SK-MEL-5 (cell line): ENCODE measurements at regions not wholly inside any gene's neighbourhood (a gene's known extent, or its start where the extent isn't known, plus 50 kb on each side); places are given as distances from the start of the nearest gene placed in this dataset.
A peak's percentile ranks its signal among the peaks of the same experiment; 100 is the strongest.
"Not testable (repeated sequence)": the region's sequence is repeated elsewhere in the genome, so short reads cannot be mapped to it uniquely, and the experiment has no call there.

Source experiments
- DNase-seq: peaks from one replicate; pipeline ENCODE4 v3.0.0-alpha.2; 2016; ENCODE audit warnings: low read depth, low spot score
- in situ Hi-C: cut with HindIII; loops from 2 replicates; pipeline ENCODE4 v1.10.0; 2016; ENCODE audit warnings: low sequenced_read_pairs, high pct_unique_total_duplicates, low pct_unique_long_range_greater_than_20kb

DNA sequence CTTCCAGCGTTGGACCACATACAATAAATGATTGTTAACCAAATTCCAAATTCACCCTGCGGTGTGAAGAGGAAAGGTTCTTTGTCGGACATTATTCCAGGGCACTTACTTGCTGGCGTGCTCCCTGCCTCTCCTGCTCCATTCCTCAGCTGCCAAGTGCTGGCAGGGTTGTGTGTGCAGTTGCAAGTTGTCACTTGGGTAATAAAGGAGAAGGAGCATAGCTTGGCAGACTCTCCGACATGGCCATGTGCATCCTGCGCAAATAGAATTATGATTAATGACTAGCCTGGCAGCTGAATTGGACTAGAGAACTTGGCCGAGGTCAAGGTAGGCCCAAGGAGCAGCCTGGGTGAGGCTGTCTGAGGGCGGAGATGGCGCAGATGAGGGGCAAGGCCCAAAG lies 92.3 kb upstream of the ELMO1 start:
- in situ Hi-C loops = no loop called here
- DNase-seq = no peak

DNA sequence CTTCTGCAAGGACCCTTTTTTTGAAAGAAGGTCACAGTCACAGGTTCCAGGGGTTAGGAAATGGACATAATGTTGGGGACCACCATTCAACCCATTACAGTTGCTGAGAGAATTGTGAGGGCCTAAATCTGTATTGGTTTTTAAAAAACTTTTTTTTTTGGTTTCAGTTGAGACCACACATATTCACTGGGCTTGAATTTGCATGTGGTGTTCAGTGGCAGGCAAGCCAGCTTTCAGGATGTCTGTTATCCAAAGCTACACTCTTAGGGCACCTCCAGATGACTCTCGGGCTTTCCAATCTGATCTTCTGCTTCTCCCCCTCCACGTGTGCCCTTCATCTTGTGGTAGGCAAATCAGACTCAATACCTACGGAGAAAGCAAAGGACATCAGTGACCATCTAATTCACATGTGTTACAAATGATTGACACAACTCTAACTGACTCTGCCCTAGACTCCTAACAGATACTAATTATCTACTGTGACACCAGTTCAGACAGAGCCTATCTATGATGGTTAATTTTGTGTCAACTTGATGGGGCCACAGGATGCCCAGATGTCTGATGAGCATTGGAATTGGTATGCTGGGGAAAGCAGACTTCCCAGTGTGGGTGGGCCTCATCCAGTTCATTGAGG lies 93.3 kb upstream of the ELMO1 start:
- in situ Hi-C loops = no loop called here
- DNase-seq = no peak

DNA sequence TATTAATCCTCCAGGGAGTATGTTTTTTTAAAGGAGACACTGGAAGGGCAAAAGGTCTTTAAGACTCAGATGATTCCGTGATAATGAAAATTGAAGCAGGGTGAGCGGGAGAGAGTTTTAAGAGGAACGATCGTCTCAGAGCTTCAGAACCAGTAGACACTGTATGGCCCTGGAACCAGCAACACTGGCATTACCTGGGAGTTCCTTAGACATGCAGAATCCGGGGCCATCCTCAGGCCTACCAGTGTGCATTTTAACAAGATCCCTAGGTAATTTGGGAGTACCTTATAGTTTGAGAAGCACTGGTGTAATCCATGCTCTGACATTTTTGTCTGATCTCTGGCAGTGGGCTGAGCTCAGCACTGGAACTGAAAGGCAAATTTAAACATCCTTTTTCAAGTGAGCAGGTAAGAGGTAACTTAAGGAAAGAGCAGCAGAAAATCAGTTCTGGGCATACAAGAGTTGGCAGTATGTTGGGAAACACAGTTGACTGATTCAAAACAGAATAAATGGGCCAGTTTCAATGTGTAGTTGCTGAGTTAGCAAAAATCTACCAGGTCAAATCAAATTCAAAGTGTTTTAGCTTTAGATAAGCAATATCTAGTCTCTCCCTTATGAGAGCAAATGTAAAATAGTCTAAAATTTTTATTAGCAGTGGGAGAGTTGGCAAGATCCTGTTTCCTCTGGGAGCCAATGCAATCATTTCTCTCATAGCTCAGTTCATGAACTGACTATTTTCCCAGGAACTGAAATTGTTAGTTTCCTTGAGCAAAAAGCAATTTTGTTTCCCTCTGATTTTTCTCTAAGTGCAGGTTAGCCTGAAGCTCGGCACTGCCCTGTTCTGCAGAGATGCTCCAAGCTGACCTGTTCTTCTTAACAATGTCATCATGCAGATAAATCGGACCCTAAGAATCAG lies 97.2 kb upstream of the ELMO1 start:
- in situ Hi-C loops = no loop called here
- no peak for DNase-seq

DNA sequence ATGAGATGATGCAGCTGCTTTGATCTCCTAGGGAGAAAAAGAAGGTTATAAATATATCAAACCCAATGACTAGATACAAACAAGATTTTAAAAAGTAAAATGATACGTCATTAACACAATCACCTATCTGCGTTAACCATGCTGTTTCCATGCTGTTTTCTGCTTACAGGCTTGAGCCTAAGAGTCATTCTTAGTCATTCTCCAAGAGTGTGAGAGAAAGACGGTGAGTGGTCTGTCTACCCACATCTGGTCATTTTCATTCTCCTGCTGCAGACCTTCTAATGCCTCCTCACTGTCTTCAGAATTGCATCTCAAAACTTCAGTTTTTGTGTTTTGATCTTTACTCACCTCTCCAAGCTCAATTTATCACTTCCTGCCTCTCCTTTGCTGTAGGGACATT lies 98.0 kb upstream of the ELMO1 start:
- in situ Hi-C loops = no loop called here

DNA sequence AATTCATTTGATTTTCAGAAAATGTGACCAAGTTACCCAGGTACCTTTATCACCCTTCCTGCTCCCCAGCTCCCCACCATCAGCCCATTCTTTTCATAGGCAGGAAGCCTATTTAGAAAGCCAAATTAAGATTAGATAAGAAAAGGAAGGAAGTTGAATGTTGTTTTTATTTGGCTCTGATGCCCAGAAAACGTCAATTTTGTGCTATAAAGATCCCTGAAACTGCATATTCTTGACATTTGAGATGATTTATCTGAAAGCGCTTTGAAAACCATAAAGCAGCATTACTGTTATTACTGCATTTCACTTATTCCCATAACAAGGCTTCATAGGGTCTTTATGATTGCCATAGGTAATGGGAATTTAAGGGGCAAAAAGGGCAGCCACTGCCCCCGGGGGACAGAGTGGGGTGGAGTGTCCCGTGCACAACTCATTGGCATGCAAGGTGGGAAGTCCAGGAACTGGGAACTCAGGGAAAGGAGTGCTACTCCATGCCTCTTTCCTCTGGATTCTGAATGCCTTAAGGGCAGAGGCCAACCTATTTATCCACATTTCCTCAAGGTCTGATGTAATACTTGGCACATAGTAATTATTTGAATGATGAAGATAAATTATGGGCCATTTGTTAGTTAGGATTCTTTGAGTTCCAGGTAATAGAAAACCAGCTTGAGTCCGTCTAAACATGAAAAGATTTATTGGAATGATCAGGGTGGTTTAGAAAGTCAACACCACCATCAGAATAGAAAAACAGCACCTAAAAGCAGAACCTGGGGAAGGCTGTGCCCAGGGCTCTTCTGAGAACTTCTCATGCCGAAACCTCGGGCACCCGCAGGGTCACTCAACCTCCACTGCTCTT lies 100.6 kb upstream of the ELMO1 start:
- DNase-seq = no peak
- in situ Hi-C loops = no loop called here

More for the DNA sequence above, 98.0 kb upstream of the ELMO1 start:
- DNase-seq = no peak

DNA sequence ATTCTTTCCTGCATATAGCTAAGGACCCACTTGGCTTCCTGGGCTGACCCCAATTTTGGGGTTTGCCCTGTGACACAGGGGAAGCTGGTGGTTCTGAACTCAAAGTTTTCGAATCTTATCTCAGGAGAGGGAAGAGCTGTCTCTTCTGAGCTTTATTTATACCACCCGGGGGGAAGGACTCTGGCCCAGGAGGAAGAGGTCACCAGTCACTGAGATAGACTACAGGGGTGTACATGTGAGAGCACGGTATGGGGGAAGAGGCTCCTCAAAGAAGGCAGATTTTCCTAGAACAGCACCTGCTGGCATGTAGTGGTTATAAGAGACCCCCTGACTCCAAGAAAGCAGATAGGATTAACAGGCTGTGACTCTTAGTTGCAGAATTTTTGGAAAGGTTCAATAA lies 101.8 kb upstream of the ELMO1 start:
- in situ Hi-C loops = no loop called here
- DNase-seq = no peak

DNA sequence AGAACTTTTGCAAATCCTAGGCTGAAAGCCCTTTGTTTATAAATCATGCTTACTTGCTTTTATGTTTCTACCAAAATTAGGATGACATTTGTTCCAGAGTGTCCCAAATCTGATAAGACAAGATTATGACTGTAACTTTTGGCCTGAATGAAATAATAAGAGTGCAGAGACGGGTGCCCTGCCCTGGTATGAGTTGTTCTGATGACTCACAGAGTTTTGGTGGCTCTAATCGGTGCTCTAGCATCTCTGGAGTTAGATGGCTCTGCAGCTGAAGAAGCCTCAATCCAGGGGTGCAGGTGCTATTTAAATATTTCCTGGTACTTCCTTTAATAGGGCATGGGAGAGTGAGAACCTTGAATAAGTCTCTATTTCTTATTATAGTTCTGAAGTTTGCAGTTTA lies 102.2 kb upstream of the ELMO1 start:
- no peak for DNase-seq
- in situ Hi-C loops = no loop called here

DNA sequence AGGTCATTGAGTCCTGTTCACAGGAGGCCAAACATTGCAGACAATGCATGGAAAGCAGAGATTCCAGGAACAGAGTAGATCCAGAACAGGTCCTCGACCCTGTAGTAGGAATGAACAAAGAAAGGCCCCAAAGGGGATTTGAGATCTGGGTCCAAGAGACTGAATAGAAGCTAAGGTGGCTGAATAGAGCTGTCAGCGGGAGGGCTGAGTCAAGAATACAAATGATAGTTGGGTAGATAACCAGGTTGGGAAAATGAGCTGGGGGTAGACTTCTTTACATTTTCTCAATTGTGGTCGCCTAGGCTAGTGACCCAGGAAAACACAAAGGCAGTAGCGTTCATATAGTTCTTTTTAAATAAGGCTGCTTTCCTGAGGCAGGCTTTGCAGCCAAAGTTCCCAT lies 103.4 kb upstream of the ELMO1 start:
- in situ Hi-C loops = no loop called here

DNA sequence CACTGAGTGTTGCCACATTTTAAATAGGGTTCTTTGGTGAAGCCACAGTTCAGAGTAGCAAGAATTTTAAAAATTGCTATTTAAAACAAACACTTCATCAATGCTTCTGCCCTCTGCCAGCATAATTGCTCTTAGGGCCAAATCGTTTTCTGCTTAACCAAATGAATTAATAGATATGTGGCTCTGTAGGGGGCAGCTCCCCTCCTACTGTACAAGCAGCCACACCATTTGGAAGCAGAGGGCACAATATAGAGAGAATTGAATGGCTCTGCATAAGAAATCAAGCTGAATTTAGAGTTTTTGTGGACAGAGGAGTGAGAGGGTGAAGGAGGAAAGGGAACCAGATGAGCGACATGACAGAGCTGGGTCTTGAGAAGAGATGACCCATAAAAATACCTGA lies 103.8 kb upstream of the ELMO1 start:
- in situ Hi-C loops, DNase-seq: not testable (repeated sequence)

More for the DNA sequence above, 103.4 kb upstream of the ELMO1 start:
- DNase-seq = no peak

DNA sequence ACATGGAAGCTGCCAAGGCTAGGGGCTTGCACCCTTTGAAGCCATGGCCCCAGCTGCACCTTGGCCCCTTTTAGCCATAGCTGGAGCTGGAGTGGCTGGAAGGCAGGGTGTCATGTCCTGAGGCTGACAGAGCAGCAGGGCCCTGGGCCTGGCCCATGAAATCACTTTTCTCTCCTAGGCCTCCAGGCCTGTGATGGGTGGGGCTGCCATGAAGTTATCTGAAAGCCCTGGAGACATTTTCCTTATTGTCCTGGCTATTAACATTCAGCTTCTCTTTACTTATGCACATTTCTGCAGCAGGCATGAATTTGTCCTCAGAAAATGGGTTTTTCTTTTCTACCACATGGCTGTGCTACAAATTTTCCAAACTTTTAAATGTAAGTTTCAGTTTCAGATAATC lies 106.9 kb upstream of the ELMO1 start:
- in situ Hi-C loops = no loop called here

DNA sequence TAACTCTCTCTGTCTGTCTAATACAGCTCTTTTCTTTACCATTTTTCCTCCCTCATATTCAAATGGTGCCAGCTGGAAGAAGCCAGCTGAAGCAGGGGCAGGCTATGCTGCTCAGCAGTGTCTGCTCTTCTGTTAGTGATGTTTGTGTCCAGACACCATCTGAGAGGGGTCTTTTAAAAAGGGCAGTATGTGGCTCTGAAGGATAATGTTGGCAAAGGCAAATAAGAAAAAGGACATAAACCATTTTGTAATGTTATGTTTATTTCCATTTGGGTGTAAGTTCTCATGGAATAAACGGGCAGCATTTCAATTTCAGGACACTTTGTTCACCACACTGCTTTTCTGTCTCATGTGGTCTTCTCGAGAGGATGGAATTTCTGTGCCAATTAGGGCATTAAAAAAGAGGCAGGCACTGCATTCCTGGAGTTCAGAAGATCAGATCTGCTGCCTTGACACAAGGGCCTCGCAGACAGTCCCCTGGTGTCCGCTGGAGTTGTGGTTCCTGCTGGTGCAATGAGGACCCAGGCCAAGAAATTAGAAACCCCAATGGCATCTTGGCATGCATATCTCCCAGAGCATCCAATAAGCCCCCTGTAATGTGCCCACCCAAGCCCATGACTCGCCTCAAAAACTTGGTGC lies 109.0 kb upstream of the ELMO1 start:
- in situ Hi-C loops = no loop called here
- no peak for DNase-seq

More for the DNA sequence above, 106.9 kb upstream of the ELMO1 start:
- no peak for DNase-seq

DNA sequence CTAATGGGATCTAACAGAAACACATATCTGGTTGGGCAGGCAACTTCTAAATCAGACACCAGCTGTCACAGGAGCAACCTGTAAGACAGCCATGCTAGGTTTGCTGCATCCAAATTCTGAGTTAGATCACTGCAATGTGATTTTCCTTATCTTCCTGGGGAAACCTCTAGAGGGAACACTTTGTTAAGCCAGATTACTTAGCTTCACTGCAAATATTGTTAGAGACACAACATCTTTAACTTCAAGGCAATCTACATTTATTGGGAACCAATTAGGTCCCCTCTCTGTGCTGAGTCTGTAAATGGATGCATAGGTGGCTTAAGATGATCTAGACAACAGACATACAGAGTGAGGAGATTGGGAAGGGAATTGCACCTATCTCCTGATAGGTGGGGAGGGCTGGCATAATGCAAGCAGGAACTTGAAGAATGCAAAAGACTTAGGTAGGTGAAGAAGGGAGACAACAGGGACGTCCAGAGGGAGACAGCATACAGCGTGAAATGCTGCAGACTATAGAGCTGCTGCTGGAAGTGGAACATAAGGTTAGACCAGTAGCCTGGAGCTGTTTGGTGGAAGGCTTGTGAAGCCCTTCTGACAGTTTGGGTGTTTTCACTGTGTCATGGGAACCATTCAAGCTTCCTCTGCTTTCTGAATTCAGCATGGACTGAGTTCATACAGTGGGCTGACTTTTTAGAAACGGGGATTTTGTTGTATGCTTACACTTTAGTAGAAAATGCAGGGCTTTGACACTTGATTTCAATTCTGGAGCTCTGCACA lies 109.8 kb upstream of the ELMO1 start:
- peak; percentile 22 for DNase-seq
- in situ Hi-C loops = no loop called here

DNA sequence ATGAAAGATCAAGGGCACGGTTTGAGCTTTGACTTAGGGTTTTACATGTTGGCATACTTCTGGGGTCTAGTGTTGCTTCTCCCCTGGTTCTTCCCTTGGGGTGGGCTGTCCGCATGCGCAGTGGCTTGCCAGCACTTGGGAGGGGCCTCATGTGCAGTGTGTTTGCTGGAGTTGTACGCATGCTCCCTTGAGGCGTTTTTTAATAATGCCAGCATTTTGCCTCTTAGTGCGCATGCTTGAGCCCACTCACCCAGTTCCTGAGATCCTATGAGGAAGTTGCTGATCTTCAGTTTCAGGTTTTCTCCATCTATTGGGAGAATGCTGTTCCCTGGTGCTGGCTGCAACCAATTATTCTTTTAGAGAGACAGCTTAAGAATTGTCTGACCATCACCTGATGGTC lies 113.4 kb upstream of the GPR141 start:
- DNase-seq = peak; percentile 91
- in situ Hi-C loops = no loop called here

DNA sequence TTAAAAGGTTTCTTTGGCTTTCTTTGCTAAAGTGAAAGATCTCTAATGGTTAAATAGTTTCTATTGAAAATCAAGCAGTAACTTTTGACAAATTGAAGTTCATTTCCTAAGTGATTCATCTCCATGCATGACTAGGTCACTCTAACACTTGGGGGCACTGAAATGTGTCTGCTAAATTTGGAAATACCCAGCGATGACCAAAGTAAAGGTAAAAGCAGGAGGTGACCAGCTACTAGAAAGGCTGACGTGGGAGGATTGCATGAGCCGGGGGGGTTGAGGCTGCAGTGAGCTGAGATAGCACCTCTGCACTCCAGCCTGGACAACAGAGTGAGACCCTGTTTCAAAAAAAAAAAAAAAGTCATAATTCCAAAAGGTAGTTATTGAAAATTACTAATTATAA lies 111.8 kb upstream of the GPR141 start:
- DNase-seq = no peak
- in situ Hi-C loops = no loop called here

DNA sequence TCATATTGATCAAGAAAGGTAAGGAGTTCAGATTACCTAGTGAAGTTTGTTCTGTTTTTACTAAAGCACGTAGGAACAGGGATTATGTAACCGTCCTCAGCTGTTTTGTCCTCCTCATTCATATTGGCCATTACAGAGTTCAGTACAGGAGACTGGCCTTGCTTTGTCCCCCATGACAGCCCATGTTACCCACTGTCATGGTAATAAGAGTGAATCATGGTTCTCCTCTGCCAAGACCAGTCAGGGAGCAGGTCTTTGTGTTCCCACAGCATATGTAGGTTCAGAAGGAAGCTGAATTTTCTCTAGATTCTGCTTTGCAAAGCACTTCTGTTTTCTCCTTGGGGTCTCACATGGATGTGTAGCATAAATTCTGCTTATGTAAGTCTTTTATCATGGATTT lies 106.2 kb upstream of the GPR141 start:
- in situ Hi-C loops = no loop called here
- no peak for DNase-seq

DNA sequence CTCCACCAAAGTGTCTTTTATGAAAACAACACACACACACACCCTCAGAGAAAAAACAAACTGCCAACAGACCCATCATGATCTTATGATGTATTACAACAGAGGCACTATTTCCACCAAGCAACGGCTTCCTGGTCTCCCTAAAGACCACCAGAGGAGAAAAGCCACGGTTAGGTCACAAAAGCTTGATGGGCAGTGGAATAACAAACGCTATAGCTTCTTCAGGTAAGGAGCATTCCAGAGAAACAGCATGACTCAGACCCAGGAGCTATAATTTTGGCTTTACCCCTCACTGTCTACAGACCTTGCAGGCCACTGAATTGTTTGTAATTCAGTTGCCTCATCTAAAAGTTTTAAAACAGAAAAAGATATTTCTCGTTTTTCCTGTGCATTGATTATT lies 105.7 kb upstream of the GPR141 start:
- in situ Hi-C loops = no loop called here
- no peak for DNase-seq

DNA sequence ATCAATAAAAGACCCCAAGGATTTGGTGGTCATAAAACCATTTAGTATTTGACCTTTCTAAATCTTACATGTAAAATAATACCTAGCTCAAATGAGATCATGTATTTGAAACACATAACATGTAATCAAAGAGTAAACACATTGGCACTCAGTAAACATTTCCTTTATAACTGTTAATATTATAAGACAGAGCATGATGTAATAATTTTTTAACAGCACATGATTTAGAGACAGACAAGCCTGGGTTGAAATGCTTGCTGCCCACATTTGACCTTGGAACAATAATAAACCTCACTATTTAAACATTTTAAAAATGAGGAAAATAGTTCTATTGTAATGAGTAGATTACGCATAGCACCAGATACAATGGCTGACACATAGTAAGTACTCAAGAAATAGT lies 105.2 kb upstream of the GPR141 start:
- DNase-seq = no peak
- in situ Hi-C loops = no loop called here
